Stimulated activated CD4-positive, alpha-beta T cell treated with anti-CD3 and anti-CD28 coated beads, Interleukin-1b, Interleukin-23, amount 100 ng/mL, for 4 hours (primary cell): ENCODE measurements at regions not wholly inside any gene's neighbourhood (a gene's known extent, or its start where the extent isn't known, plus 50 kb on each side); places are given as distances from the start of the nearest gene placed in this dataset.

Experiments
- DNase-seq, 2 donors: peaks; one replicate each; pipeline ENCODE4 v3.0.0-alpha.2; 2020; ENCODE audit warnings: low read depth in 2 of 2

GRCh38 chr6:4296552-4296951 is 161.2 kb upstream of the ECI2 start:
- DNase-seq, result no peak

- DNase-seq, result no peak
Observed at GRCh38 chr6:4295783-4296155, 160.4 kb upstream of the ECI2 start.

DNA sequence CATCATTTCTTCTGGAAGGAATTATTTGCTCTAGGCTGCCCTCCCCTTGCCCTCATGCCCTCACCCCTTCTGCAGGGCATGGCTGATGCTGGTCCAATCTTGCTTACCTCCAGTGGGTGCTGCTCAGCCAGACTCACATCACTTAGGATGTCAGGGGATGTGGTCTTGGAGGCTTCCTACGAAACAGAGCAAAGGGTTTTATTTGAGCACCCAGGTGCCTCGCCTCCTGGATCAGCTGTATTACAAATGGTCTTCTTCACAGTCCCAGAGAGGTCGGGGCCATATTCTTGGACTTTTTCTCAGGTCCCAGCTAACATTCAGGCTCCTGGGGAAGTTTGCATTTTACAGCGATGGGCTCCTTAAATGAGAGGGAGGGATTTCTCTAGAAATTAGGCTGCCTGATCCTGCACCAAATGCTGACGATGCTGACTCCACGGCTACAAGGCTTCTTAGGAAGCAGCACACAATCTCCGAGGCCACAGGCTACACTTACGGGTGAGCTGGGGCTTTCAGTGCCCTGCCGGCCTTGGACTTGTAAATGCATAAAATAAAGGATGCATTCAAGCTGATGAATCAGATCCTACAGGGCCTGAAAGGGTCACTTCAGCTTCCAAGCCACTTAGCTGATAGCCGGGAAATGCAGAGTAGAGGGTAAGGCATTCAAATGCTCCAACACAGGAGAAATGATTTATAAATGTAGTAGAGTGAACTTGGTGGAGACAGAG is 159.8 kb upstream of the ECI2 start:
- no peak for DNase-seq

DNA sequence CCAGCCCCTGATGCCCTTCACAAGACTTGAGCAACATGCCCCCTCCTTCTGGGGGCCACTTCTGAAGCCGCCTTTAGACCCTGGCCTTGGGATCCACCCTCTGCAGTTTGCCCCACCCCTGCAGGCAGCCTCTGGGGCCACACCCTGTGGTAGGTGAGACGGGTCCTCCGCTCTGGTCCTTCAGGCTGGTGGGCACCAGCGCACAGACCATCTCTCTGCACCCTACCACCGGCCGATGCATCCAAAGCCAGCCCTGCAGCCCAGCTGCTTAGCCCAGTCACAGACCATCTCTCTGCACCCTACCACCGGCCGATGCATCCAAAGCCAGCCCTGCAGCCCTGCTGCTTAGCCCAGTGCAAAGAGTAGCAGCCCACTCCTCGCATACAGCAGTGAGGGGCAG is 159.3 kb upstream of the ECI2 start:
- no peak for DNase-seq

- DNase-seq, result no peak
Observed at GRCh38 chr6:4291453-4292403, 156.4 kb upstream of the ECI2 start.

DNA sequence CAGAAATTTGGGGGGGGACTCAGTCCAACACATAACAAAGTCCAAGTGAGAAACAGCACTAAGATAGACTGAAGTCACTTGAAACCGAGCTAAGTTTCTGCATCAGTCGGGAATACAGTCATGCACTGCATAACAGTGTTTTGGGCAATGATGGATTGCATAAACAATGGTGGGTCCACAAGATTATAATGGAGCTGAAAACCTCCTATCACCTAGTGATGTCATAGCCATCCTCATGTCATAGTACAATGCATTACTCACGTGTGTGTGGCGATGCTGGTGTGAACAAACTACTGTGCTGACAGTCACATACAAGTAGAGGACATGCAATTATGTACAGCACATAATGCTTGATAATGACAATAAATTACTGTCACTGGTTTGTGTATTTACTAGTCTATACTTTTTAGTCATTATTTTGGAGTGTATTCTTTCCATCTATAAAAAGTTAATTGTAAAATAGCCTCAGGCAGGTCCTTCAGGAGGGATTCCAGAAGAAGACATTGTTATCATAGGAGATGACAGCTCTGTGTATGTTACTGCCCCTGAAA is 154.5 kb upstream of the ECI2 start:
- no peak for DNase-seq

GRCh38 chr6:4287811-4288244 is 152.5 kb upstream of the ECI2 start:
- DNase-seq, result no peak

- no peak for DNase-seq
Observed at GRCh38 chr6:4287372-4287771, 152.0 kb upstream of the ECI2 start.

GRCh38 chr6:4282926-4283325 is 147.6 kb upstream of the ECI2 start:
- no peak for DNase-seq

GRCh38 chr6:4281341-4282293 is 146.2 kb upstream of the ECI2 start:
- peak in 1 of 2 donors; percentile 9 for DNase-seq

GRCh38 chr6:4280707-4281106 is 145.3 kb upstream of the ECI2 start:
- DNase-seq, result no peak

DNA sequence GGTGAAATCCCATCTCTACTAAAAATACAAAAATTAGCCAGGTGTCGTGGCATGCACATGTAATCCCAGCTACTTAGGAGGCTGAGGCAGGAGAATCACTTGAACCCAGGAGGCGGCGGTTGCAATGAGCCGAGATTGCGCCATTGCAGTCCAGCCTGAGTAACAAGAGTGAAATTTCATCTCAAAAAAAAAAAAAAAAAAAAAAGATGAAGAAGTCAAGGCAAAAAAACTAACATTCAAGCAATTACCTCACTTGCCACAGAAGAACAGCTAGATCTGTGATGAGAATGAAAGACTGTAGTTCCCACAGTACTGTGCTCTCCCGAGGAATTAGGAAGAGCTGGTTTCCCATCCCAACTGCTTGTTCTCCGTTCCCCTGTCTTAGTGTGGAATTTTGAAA is 144.7 kb upstream of the ECI2 start:
- DNase-seq, result no peak

DNA sequence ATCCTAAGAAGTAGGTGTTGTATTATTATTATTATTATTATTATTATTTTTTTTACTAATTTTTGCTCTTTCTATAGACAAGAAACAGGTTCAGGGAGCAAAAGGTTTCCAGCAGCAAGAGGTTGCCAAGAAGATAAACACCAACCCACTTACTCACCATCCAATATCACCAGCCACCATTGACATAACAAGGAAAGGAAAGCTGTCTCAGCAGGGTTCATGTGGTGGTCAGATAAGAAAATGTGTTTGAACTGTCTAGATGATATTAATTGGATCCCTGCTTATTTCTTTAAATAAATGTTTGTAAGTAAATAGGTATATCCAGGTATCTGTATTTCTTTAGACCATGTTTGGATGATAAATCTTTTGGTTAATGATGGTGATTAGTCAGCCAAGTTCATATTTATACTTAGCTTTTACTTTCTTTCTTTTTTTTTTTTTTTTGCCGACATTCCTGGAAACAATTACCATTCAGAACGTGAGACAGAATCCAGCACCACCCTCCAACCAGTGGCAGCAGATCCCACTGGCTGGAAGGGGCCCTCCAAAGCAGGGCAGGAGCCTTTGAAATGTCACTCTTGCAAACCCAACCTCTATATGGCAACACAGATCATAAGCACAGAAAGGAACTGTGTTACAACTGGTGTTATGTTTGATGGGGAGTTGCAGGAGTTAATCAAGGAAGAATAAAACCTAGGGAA is 139.2 kb upstream of the ECI2 start:
- no peak for DNase-seq

- DNase-seq, result no peak
Observed at GRCh38 chr6:4272996-4273395, 137.6 kb upstream of the ECI2 start.

- no peak for DNase-seq
Observed at GRCh38 chr6:4271761-4272470, 136.5 kb upstream of the ECI2 start.

- no peak for DNase-seq
Observed at GRCh38 chr6:4270776-4271175, 135.4 kb upstream of the ECI2 start.

GRCh38 chr6:4270001-4270400 is 134.6 kb upstream of the ECI2 start:
- no peak for DNase-seq

DNA sequence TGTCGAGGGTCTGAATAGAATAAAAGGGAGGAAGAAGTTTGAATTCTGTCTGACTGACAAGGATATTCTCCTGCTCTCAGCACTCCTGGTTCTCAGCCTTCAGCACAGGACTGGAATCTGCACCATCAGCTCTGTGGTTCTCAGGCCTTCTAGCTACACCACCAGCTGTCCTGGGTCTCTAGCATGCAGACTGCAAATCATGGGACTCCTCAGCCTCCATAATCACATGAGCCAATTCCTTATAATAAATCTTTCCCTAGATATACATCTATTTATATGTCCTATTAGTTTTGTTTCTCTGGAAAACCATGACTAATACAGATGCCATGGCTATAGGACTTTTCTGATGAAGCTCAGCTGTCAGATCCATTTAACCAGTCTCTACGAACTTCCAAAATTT is 132.8 kb upstream of the ECI2 start:
- no peak for DNase-seq

DNA sequence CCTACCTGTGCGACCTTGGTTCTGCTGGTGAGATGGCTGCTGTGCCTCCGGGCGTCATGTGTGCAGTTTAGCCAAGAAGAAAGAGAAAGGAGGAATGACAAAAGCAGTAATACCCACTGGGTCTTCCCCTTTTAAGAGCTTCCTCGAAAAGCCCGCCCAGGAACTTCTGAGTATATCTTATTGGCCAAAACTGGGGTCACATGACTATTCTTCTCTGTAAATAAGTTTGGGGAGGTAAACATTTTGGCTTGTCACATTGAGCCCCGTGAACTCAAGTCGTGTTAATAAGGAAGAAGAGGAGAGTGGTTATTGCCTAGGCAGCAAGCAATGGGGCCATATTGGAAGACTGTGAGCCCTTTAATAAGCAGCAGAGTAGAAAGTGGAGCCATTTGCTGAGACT is 130.4 kb upstream of the ECI2 start:
- no peak for DNase-seq

DNA sequence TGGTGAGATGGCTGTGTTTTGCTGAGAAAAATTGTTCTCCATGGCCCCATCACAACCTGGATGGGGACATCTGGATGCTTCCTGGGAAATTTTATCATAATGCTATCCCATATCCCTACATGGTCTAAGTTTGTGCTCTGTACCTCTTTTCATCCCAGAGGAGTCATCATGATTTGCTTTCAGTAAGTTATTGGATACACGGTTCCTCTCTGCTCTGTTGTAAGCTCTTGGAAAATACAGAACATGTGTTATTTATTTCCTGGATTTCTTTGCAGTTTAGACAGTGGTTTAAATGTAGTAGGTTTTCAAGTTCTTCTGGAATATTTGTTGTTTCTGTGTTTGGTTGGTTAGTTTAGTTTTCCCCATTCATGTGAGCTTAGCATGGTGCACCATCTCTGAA is 129.2 kb upstream of the ECI2 start:
- DNase-seq, result no peak
